SK-N-SH treated with all-trans-retinoic acid at 6 μM for 48 hours (cell line): ENCODE measurements at regions not wholly inside any gene's neighbourhood (a gene's known extent, or its start where the extent isn't known, plus 50 kb on each side); places are given as distances from the start of the nearest gene placed in this dataset.
"Not testable (repeated sequence)": the region's sequence is repeated elsewhere in the genome, so short reads cannot be mapped to it uniquely, and the experiment has no call there.

Source experiments
- ATAC-seq: fragments of 200-7000 bp; cut with Tn5 transposase; 3 replicates; pipeline ENCODE4 v1.9.1; 2020; ENCODE audit warnings: mild to moderate bottlenecking, moderate library complexity
- ARNTL ChIP-seq: fragments of 450-650 bp; formaldehyde crosslinking; IDR thresholded peaks from 2 replicates; pipeline ENCODE4 v1.5.0; 2020; ENCODE audit warnings: low read depth, mild to moderate bottlenecking, moderate library complexity, borderline replicate concordance
- BACH2 ChIP-seq: fragments of 250-450 bp; sonication (Bioruptor Pico); IDR thresholded peaks from 2 replicates; pipeline ENCODE4 v1.9.0; 2021; ENCODE audit warnings: mild to moderate bottlenecking, borderline replicate concordance
- CREB5 ChIP-seq: fragments of 250-450 bp; sonication (Bioruptor Pico); IDR thresholded peaks from 2 replicates; pipeline ENCODE4 v1.5.1; 2020; ENCODE audit warnings: low read depth, mild to moderate bottlenecking, moderate library complexity
- CSDC2 ChIP-seq: fragments of 250-450 bp; sonication (Bioruptor Pico); IDR thresholded peaks from 2 replicates; pipeline ENCODE4 v1.5.0; 2020; ENCODE audit warnings: mild to moderate bottlenecking, moderate library complexity
- CSRNP3 ChIP-seq: fragments of 250-450 bp; sonication (Bioruptor Pico); IDR thresholded peaks from 2 replicates; pipeline ENCODE4 v1.5.1; 2021; ENCODE audit warnings: mild to moderate bottlenecking, moderate library complexity
- ESRRG ChIP-seq: fragments of 250-450 bp; sonication (Bioruptor Pico); IDR thresholded peaks from 2 replicates; pipeline ENCODE4 v1.6.1; 2021; ENCODE audit warnings: mild to moderate bottlenecking
- GLIS3 ChIP-seq: fragments of 250-450 bp; sonication (Bioruptor Pico); IDR thresholded peaks from 2 replicates; pipeline ENCODE4 v1.5.0; 2020; ENCODE audit warnings: mild to moderate bottlenecking, moderate library complexity
- OSR1 ChIP-seq: fragments of 250-450 bp; sonication (Bioruptor Pico); IDR thresholded peaks from 2 replicates; pipeline ENCODE4 v1.8.0; 2022; ENCODE audit warnings: moderate library complexity, mild to moderate bottlenecking, inconsistent platforms
- PATZ1 ChIP-seq: fragments of 250-450 bp; sonication (Bioruptor Pico); IDR thresholded peaks from 2 replicates; pipeline ENCODE4 v1.8.0; 2020; ENCODE audit warnings: mild to moderate bottlenecking, moderate library complexity, borderline replicate concordance
- POU6F1 ChIP-seq: fragments of 250-450 bp; sonication (Bioruptor Pico); IDR thresholded peaks from 2 replicates; pipeline ENCODE4 v1.8.0; 2021; ENCODE audit warnings: low read depth, mild to moderate bottlenecking, moderate library complexity, borderline replicate concordance
- PPARA ChIP-seq: fragments of 250-450 bp; sonication (Bioruptor Pico); IDR thresholded peaks from 2 replicates; pipeline ENCODE4 v1.5.0; 2020; ENCODE audit warnings: mild to moderate bottlenecking, borderline replicate concordance
- RARB ChIP-seq: fragments of 250-450 bp; sonication (Bioruptor Pico); IDR thresholded peaks from 2 replicates; pipeline ENCODE4 v1.8.0; 2021; ENCODE audit warnings: mild to moderate bottlenecking, moderate library complexity
- SNAI2 ChIP-seq: fragments of 250-450 bp; sonication (Bioruptor Pico); IDR thresholded peaks from 2 replicates; pipeline ENCODE4 v1.5.0; 2020; ENCODE audit warnings: mild to moderate bottlenecking, moderate library complexity
- TCF4 ChIP-seq: fragments of 250-450 bp; sonication (Bioruptor Pico); IDR thresholded peaks from 2 replicates; pipeline ENCODE4 v1.8.0; 2021; ENCODE audit warnings: mild to moderate bottlenecking, moderate library complexity, borderline replicate concordance
- TOX ChIP-seq: fragments of 250-450 bp; sonication (Bioruptor Pico); IDR thresholded peaks from 2 replicates; pipeline ENCODE4 v1.8.0; 2021; ENCODE audit warnings: mild to moderate bottlenecking, moderate library complexity, borderline replicate concordance
- TSHZ2 ChIP-seq: fragments of 250-450 bp; sonication (Bioruptor Pico); IDR thresholded peaks from 2 replicates; pipeline ENCODE4 v1.5.0; 2020; ENCODE audit warnings: mild to moderate bottlenecking, moderate library complexity
- ZC3H10 ChIP-seq: fragments of 250-450 bp; sonication (Bioruptor Pico); IDR thresholded peaks from 2 replicates; pipeline ENCODE4 v1.5.1; 2021; ENCODE audit warnings: mild to moderate bottlenecking, moderate library complexity
- ZFP3 ChIP-seq: fragments of 250-450 bp; sonication (Bioruptor Pico); IDR thresholded peaks from 2 replicates; pipeline ENCODE4 v1.5.0; 2020; ENCODE audit warnings: mild to moderate bottlenecking, moderate library complexity
- ZFP30 ChIP-seq: fragments of 450-650 bp; formaldehyde crosslinking; IDR thresholded peaks from 2 replicates; pipeline ENCODE4 v1.5.0; 2022; ENCODE audit warnings: mild to moderate bottlenecking, moderate library complexity
- ZNF565 ChIP-seq: fragments of 450-650 bp; formaldehyde crosslinking; conservative IDR thresholded peaks from 2 replicates; pipeline ENCODE4 v1.5.0; 2020; ENCODE audit warnings: low read depth, mild to moderate bottlenecking, moderate library complexity
- ZNF70 ChIP-seq: fragments of 450-650 bp; formaldehyde crosslinking; IDR thresholded peaks from 2 replicates; pipeline ENCODE4 v1.5.0; 2020; ENCODE audit warnings: mild to moderate bottlenecking, moderate library complexity
- ZNF8 ChIP-seq: fragments of 450-650 bp; formaldehyde crosslinking; IDR thresholded peaks from 2 replicates; pipeline ENCODE4 v1.5.0; 2020; ENCODE audit warnings: mild to moderate bottlenecking, moderate library complexity

GRCh38 chr16:22694887-22695382 is 119.0 kb upstream of the HS3ST2 start:
- TF ChIP-seq CREB5 (no peak), SNAI2 (CRISPR knock-in tag) (no peak), ESRRG (CRISPR knock-in tag) (no peak), PATZ1 (CRISPR knock-in tag) (no peak), ZNF8 (CRISPR knock-in tag) (no peak), ZFP30 (CRISPR knock-in tag) (no peak), POU6F1 (no peak), ZFP3 (no peak), OSR1 (CRISPR knock-in tag) (no peak), ARNTL (no peak), GLIS3 (CRISPR knock-in tag) (no peak), TSHZ2 (CRISPR knock-in tag) (no peak), ZNF70 (CRISPR knock-in tag) (no peak), ZC3H10 (no peak), RARB (CRISPR knock-in tag) (no peak), ZNF565 (CRISPR knock-in tag) (no peak), CSDC2 (CRISPR knock-in tag) (no peak), BACH2 (CRISPR knock-in tag) (no peak), TCF4 (CRISPR knock-in tag) (no peak)
- TF ChIP-seq, all 23 proteins: peak for 0
- peak; percentile 42; the same call in 2 of the 3 replicates for ATAC-seq

- not testable (repeated sequence) for ATAC-seq
Observed at GRCh38 chr16:22695773-22696172, 118.2 kb upstream of the HS3ST2 start.

GRCh38 chr16:22699356-22699755 is 114.6 kb upstream of the HS3ST2 start:
- TF ChIP-seq GLIS3 (CRISPR knock-in tag), result no peak
- TF ChIP-seq CSDC2 (CRISPR knock-in tag), result no peak
- no peak for ATAC-seq

- TF ChIP-seq POU6F1, result no peak
- no peak for TF ChIP-seq OSR1 (CRISPR knock-in tag)
- TF ChIP-seq BACH2 (CRISPR knock-in tag), result no peak
- no peak for ATAC-seq
Observed at GRCh38 chr16:22705799-22706198, 108.2 kb upstream of the HS3ST2 start.

- ATAC-seq, result no peak
- TF ChIP-seq RARB (CRISPR knock-in tag) (no peak), TOX (CRISPR knock-in tag) (no peak), ZFP30 (CRISPR knock-in tag) (no peak), CSRNP3 (CRISPR knock-in tag) (no peak), PPARA (no peak), POU6F1 (no peak), OSR1 (CRISPR knock-in tag) (no peak), ZC3H10 (no peak)
Observed at GRCh38 chr16:22710326-22710725, 103.6 kb upstream of the HS3ST2 start.
